Fibroblast of skin of right quadriceps (primary cell): ENCODE measurements at regions not wholly inside any gene's neighbourhood (a gene's known extent, or its start where the extent isn't known, plus 50 kb on each side); places are given as distances from the start of the nearest gene placed in this dataset.

Source experiments
- DNase-seq: peaks from one replicate; pipeline ENCODE4 v3.0.0-alpha.2; 2013

- DNase-seq, result no peak
Observed at GRCh38 chr5:8332666-8333445, 463.9 kb downstream of the MTRR start.

GRCh38 chr5:8333485-8333884, 464.5 kb downstream of the MTRR start:
- no peak for DNase-seq

GRCh38 chr5:8333977-8334376, 465.0 kb downstream of the MTRR start:
- DNase-seq, result peak; percentile 3

- no peak for DNase-seq
Observed at GRCh38 chr5:8340261-8340660, 471.3 kb downstream of the MTRR start.

- peak; percentile 20 for DNase-seq
Observed at GRCh38 chr5:8340739-8341344, 471.9 kb downstream of the MTRR start.

GRCh38 chr5:8341406-8341805, 472.5 kb downstream of the MTRR start:
- peak; percentile 31 for DNase-seq

GRCh38 chr5:8347984-8348383, 479.0 kb downstream of the MTRR start:
- DNase-seq, result no peak

GRCh38 chr5:8349855-8350254, 480.9 kb downstream of the MTRR start:
- DNase-seq, result no peak

GRCh38 chr5:8350644-8351339, 481.8 kb downstream of the MTRR start:
- no peak for DNase-seq

GRCh38 chr5:8355981-8356380, 487.0 kb downstream of the MTRR start:
- DNase-seq, result no peak

GRCh38 chr5:8360012-8360411, 491.1 kb downstream of the MTRR start:
- no peak for DNase-seq

- no peak for DNase-seq
Observed at GRCh38 chr5:8362495-8362894, 493.5 kb downstream of the MTRR start.

- DNase-seq, result peak; percentile 41
Observed at GRCh38 chr5:8363138-8363537, 494.2 kb downstream of the MTRR start.

- no peak for DNase-seq
Observed at GRCh38 chr5:8366266-8366665, 497.3 kb downstream of the MTRR start.

- DNase-seq, result no peak
Observed at GRCh38 chr5:8376478-8376877, 507.5 kb downstream of the MTRR start.

- DNase-seq, result no peak
Observed at GRCh38 chr5:8381972-8382371, 513.0 kb downstream of the MTRR start.

GRCh38 chr5:8382456-8382855, 513.5 kb downstream of the MTRR start:
- DNase-seq, result no peak

- DNase-seq, result no peak
Observed at GRCh38 chr5:8383616-8384015, 514.7 kb downstream of the MTRR start.

GRCh38 chr5:8386719-8387288, 517.9 kb downstream of the MTRR start:
- no peak for DNase-seq

GRCh38 chr5:8391911-8392310, 523.0 kb downstream of the MTRR start:
- no peak for DNase-seq

- DNase-seq, result no peak
Observed at GRCh38 chr5:8393240-8393639, 524.3 kb downstream of the MTRR start.

- DNase-seq, result no peak
Observed at GRCh38 chr5:8394965-8395364, 526.0 kb downstream of the MTRR start.

- peak; percentile 30 for DNase-seq
Observed at GRCh38 chr5:8396246-8396645, 527.3 kb downstream of the MTRR start.

- DNase-seq, result peak; percentile 51
Observed at GRCh38 chr5:8396756-8397155, 527.8 kb downstream of the MTRR start.
